Astrocyte (in vitro differentiated cells and primary cell): ENCODE measurements at regions not wholly inside any gene's neighbourhood (a gene's known extent, or its start where the extent isn't known, plus 50 kb on each side); places are given as distances from the start of the nearest gene placed in this dataset.
A peak's percentile ranks its signal among the peaks of the same experiment; 100 is the strongest.

Experiments used
- DNase-seq: peaks from one replicate; pipeline ENCODE4 v3.0.0-alpha.2; 2010; ENCODE audit warnings: low read depth
- FAIRE-seq: peaks from 2 replicates; lab custom pipeline; 2011; peaks lifted over from hg19 to GRCh38; lab: Jason Lieb, UNC
- H2AFZ ChIP-seq: 2 replicates; pipeline ENCODE4 v1.6.0; 2012; ENCODE audit warnings: low read depth, low read length, inconsistent platforms
- H3K27ac ChIP-seq: 2 replicates; pipeline ENCODE4 v1.5.1; 2011; ENCODE audit warnings: low read depth, low read length, inconsistent platforms
- H3K27me3 ChIP-seq: 2 replicates; pipeline ENCODE4 v1.6.0; 2011; ENCODE audit warnings: low read length, inconsistent platforms; ENCODE audit not compliant: insufficient read depth
- H3K36me3 ChIP-seq: 2 replicates; pipeline ENCODE4 v1.5.1; 2011; ENCODE audit warnings: low read length, inconsistent platforms; ENCODE audit not compliant: insufficient read depth
- H3K4me1 ChIP-seq: 2 replicates; pipeline ENCODE4 v1.5.1; 2011; ENCODE audit warnings: low read length, inconsistent platforms; ENCODE audit not compliant: insufficient read depth
- H3K4me2 ChIP-seq: 2 replicates; pipeline ENCODE4 v1.6.0; 2012; ENCODE audit warnings: low read length, inconsistent platforms
- H3K4me3 ChIP-seq: 2 replicates; pipeline ENCODE4 v1.5.1; 2011; ENCODE audit warnings: low read depth, mild to moderate bottlenecking, low read length, inconsistent platforms; ENCODE audit not compliant: insufficient read depth
- H3K79me2 ChIP-seq: 2 replicates; pipeline ENCODE4 v1.6.0; 2012; ENCODE audit warnings: mild to moderate bottlenecking, low read length, inconsistent platforms; ENCODE audit not compliant: insufficient read depth
- H3K9ac ChIP-seq: 2 replicates; pipeline ENCODE4 v1.6.0; 2012; ENCODE audit warnings: mild to moderate bottlenecking, low read length, inconsistent platforms
- H3K9me3 ChIP-seq: 2 replicates; pipeline ENCODE4 v1.5.1; 2012; ENCODE audit warnings: low read depth, mild to moderate bottlenecking, low read length, inconsistent platforms; ENCODE audit not compliant: insufficient read depth
- H4K20me1 ChIP-seq: 2 replicates; pipeline ENCODE4 v1.6.0; 2012; ENCODE audit warnings: low read length, inconsistent platforms; ENCODE audit not compliant: insufficient read depth
- H3K27ac Mint-ChIP-seq: one replicate; pipeline ENCODE4 v1.8.0; 2021; ENCODE audit warnings: mild to moderate bottlenecking, mixed read lengths; ENCODE audit not compliant: unreplicated experiment
- H3K27me3 Mint-ChIP-seq: one replicate; pipeline ENCODE4 v1.8.0; 2021; ENCODE audit warnings: low read depth, mixed read lengths; ENCODE audit not compliant: unreplicated experiment
- H3K36me3 Mint-ChIP-seq: one replicate; pipeline ENCODE4 v1.8.0; 2021; ENCODE audit warnings: low read depth, mixed read lengths; ENCODE audit not compliant: unreplicated experiment
- H3K4me1 Mint-ChIP-seq: one replicate; pipeline ENCODE4 v1.8.0; 2021; ENCODE audit warnings: low read depth, mixed read lengths; ENCODE audit not compliant: unreplicated experiment
- H3K4me3 Mint-ChIP-seq: one replicate; pipeline ENCODE4 v1.8.0; 2021; ENCODE audit warnings: mild to moderate bottlenecking, moderate library complexity, mixed read lengths; ENCODE audit not compliant: unreplicated experiment
- H3K9me3 Mint-ChIP-seq: one replicate; pipeline ENCODE4 v1.8.0; 2021; ENCODE audit warnings: mild to moderate bottlenecking, mixed read lengths; ENCODE audit not compliant: unreplicated experiment
- CTCF ChIP-seq: IDR thresholded peaks from 2 replicates; pipeline ENCODE4 v1.5.1; 2011; ENCODE audit warnings: low read depth, mild to moderate bottlenecking, inconsistent platforms, low read length, moderate library complexity; ENCODE audit not compliant: insufficient read depth
- EZH2 ChIP-seq: IDR thresholded peaks from 2 replicates; pipeline ENCODE4 v1.6.1; 2012; ENCODE audit warnings: mild to moderate bottlenecking, low read length, inconsistent platforms; ENCODE audit not compliant: insufficient read depth

- TF ChIP-seq CTCF: no peak
- no peak for TF ChIP-seq EZH2
- FAIRE-seq (no peak), DNase-seq (peak; percentile 71)
- Histone ChIP-seq H3K36me3 (no peaks in the 10 kb centered on the region), H3K9me3 (no peaks in the 10 kb centered on the region), H3K27me3 (peaks cover 25% of the 10 kb centered on the region), H3K27ac (no peak overlapping the region), H3K79me2 (no peaks in the 10 kb centered on the region), H4K20me1 (peaks cover 3% of the 10 kb centered on the region), H3K9ac (no peak overlapping the region), H3K4me2 (peak overlapping the region; percentile 51), H3K4me3 (no peak overlapping the region), H2AFZ (no peak overlapping the region), H3K4me1 (peaks cover 9% of the 10 kb centered on the region)
- peak overlapping the region; percentile 14 for H3K27ac Mint-ChIP-seq
- H3K9me3 Mint-ChIP-seq: peaks cover 10% of the 10 kb centered on the region
- peaks cover 12% of the 10 kb centered on the region for H3K4me1 Mint-ChIP-seq
- no peak overlapping the region for H3K4me3 Mint-ChIP-seq
- H3K27me3 Mint-ChIP-seq: peaks cover 26% of the 10 kb centered on the region
- H3K36me3 Mint-ChIP-seq: no peaks in the 10 kb centered on the region
These were observed 67.5 kb upstream of the CXCL13 start for GRCh38 chr4:77538144-77538543.

GRCh38 chr4:77538574-77539157 is 67.0 kb upstream of the CXCL13 start:
- DNase-seq (peak; percentile 16), FAIRE-seq (no peak)
- Mint-ChIP-seq H3K9me3 (peaks cover 11% of the 10 kb centered on the region), H3K4me3 (no peak overlapping the region), H3K36me3 (no peaks in the 10 kb centered on the region), H3K27me3 (peaks cover 26% of the 10 kb centered on the region), H3K27ac (no peak overlapping the region), H3K4me1 (peaks cover 12% of the 10 kb centered on the region)
- peaks cover 25% of the 10 kb centered on the region for H3K27me3 ChIP-seq
- no peaks in the 10 kb centered on the region for H3K9me3 ChIP-seq
- TF ChIP-seq CTCF (no peak), EZH2 (no peak)
- peaks cover 9% of the 10 kb centered on the region for H3K4me1 ChIP-seq
- peaks cover 3% of the 10 kb centered on the region for H4K20me1 ChIP-seq
- H2AFZ ChIP-seq: no peak overlapping the region
- H3K9ac ChIP-seq: no peak overlapping the region
- no peaks in the 10 kb centered on the region for H3K79me2 ChIP-seq
- no peak overlapping the region for H3K4me3 ChIP-seq
- no peak overlapping the region for H3K27ac ChIP-seq
- peak overlapping the region; percentile 51 for H3K4me2 ChIP-seq
- no peaks in the 10 kb centered on the region for H3K36me3 ChIP-seq
